Germinal center (tissue), 1 donor: ENCODE measurements at regions not wholly inside any gene's neighbourhood (a gene's known extent, or its start where the extent isn't known, plus 50 kb on each side); places are given as distances from the start of the nearest gene placed in this dataset.
"Not testable (repeated sequence)": the region's sequence is repeated elsewhere in the genome, so short reads cannot be mapped to it uniquely, and the experiment has no call there.

ENCODE experiments used
- DNase-seq: peaks from one replicate; pipeline ENCODE4 v3.0.0; 2012; ENCODE audit warnings: mixed read lengths, low spot score

DNA sequence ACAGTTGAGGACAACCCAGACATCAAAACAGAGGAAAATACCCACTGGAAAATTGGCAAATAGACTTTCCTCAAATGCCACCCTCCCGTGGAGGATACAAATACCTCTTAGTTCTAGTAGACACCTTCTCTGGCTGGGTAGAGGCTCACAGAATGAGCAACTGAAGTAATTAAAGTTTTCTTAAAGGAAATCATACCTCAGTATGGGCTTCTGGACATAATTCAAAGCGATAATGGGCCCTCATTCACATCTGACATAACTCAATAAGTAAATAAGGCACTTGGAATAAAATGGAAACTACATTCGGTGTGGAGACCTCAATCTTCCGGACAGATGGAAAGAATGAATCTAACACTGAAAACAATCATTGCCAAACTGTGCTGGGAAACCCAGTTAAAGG is 115.2 kb upstream of the PLCL2 start:
- no peak for DNase-seq

GRCh38 chr3:16770021-16770420 is 114.7 kb upstream of the PLCL2 start:
- DNase-seq: no peak

GRCh38 chr3:16770792-16771191 is 114.0 kb upstream of the PLCL2 start:
- no peak for DNase-seq

- DNase-seq: not testable (repeated sequence)
Observed at GRCh38 chr3:16773594-16773993, 111.2 kb upstream of the PLCL2 start.

DNA sequence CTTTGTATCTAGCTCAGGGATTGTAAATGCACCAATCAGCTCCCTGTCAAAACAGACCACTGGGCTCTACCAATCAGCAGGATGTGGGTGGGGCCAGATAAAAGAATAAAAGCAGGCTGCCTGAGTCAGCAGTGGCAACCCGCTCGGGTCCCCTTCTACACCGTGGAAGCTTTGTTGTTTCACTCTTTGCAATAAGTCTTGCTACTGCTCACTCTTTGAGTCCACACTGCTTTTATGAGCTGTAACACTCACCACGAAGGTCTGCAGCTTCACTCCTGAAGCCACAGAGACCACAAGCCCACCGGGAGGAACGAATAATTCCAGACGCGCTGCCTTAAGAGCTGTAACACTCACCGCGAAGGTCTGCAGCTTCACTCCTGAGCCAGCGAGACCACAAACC is 110.2 kb upstream of the PLCL2 start:
- not testable (repeated sequence) for DNase-seq

DNA sequence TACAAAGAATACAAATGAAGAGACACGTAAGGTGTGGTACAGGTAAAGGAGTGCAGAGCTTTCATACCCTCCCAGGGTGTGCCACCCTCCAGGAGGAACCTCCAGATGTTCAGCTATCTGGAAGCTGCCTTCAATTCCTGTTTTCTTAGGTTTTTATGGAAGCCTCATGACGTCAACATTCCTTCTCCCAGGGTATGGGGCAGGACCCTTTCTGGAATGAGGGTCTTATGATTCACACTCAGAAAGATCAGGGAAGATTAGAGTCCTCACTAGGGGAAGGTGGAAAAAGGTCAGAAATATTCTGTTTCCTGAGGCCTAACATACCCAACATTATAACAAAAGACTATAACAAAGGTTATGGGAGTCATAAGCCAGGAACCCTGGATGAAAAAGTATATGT is 99.8 kb upstream of the PLCL2 start:
- DNase-seq: no peak

GRCh38 chr3:16785465-16785864 is 99.3 kb upstream of the PLCL2 start:
- DNase-seq: no peak

DNA sequence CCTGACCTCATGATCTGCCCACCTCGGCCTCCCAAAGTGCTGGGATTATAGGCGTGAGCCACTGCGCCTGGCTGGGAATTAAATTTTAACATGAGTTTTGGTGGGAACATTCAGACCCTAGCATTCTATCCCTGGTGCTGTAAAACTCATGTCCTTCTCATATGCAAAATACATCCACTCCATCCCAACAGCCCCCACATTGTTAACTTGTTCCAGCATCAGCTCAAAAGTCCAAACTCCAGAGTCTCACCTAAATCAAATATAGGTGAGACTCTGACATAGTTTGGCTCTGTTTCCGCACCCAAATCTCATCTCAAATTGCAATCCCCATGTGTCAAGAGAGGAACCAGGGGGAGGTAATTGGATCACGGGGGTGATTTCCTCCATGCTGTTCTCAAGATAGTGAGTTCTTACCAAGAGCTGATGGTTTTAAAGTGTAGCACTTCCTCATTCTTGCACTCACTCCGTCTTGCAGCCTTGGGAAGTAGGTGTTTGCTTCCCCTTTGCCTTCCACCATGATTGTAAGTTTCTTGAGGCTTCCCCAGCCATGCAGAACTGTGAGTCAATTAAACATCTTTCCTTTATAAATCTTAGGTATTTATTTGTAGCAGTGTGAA is 96.2 kb upstream of the PLCL2 start:
- no peak for DNase-seq

DNA sequence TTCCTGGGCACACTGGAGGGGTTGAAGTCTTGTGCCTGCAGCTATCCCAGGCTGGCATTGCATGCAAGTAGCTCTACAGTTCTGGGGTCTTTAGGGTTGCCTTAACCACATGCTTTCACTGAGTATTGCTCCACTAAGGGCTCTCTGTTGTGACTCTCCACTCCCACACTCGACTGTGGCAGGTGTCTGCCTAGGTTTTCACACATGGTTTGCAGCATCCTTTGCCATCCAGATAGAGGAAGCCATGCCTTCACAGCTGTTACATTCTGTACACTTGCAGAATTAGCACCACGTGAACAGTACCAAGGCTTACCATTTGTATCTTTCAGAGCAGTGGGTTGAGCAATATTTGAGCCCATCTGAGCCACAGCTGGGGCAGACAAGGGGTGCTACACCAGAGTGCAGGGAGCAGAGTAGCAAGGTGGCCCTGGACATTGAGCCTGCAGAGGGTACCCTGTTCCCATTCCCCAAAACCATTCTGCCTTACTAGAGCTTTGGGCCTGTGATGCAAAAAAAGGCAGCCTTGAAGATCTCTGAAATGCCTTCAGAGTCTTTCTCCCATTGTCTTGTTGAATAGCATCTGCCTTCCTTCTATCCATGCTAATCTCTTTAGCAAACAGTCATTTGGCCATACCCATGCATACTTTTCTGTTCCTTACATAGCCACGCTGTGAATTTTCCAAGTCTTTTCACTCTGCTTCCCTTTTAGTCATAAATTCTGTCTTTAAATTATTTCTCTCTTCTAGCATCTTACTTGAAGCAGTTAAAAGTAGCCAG is 95.2 kb upstream of the PLCL2 start:
- no peak for DNase-seq

DNA sequence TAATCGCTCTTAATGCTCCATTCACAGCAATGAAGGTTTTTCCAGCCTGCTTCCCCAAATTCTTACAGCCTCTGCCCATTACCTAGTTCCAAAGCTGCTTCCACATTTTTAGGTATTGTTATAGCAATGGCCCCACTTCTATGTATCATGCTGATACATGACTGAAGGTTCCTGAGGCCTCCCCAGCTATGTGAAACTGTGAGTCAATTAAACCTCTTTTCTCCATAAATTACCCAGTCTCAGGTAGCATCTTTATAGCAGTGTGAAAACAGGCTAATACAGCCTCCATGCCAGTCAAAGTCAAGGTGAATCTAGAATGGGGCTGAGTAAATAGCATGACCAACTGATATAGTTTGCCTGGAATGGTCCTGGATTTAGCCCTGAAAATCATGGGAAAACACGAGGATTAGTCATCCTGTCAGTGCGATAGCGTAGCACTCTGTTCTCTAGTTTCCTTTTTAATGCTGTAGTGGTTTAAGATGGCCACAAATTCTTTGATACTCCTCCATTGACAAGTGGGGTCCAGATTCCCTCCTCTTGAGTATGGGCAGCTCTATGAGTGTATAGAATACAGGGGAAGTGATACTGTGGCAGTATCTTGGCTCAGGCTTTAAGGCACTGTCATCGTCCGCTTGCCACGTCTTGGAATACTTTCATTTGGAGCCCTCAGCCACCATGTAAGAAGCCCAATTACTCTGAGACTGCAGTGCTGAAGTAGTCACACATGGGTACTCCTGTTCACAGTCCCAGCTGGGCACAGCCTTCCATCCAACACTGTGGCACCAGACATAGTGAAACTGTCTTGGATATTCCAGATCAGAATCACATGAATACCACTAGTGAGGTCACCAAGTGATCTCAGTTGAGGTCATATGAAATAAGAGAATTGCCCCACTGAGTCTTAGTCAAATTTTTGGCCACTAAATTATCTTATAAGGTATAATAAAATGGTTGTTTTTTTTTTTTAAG is 94.0 kb upstream of the PLCL2 start:
- no peak for DNase-seq

DNA sequence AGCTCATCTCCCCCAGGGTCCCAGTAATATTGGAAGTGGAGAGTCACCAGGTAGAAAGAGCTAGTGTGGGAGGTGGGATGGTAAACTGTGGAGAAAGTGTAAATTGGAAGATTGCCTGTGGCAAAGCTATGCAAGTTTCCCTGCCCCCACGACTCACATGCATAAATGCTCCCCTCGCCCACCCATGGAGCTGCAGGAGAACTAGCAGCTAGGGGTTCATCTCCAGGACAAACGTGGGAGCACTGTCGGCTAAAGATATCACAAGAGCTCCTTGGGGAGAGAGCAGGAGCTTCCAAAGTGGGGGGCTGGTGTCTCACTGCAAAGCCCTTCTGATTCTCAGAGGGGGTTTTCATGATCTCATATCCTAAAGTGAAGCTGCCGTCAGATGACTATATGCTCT is 91.4 kb upstream of the PLCL2 start:
- no peak for DNase-seq

DNA sequence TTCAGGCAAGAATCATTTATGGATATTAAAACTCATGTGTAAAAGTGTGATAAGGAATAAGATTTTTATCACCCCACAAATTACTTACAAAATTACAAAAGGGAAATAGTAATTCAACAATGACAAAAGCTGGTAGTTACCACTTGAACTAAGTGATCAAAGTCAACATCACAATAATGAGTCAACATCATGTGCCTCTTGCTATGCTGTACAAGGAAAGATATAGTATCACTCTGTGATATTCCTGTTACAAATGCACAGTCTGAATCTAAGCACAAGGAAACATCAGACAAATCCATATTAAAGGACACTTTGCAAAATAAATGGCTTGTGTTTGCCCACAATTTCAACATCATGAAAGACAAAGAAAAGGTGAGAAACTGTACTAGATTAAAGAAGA is 90.5 kb upstream of the PLCL2 start:
- no peak for DNase-seq

GRCh38 chr3:16795581-16795980 is 89.2 kb upstream of the PLCL2 start:
- DNase-seq: no peak

GRCh38 chr3:16797831-16798230 is 86.9 kb upstream of the PLCL2 start:
- DNase-seq: no peak

DNA sequence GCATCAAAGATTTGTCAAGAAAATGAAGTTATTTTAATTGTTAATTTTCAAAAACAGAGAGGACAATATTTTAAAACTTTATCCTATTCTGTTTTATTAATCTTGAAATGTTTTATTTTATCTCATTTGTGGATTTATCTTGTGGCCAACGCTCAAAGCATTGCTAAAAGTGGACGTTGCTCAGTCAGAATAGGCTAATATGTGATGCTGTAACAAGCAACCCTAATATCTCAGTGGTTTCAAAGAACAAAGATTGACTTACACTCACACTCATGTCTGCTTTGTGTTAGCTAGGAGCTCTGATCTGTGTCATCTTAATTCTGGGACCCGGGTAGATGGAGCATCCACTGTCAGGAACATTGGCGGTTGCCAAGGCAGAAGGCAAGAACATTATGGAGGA is 86.0 kb upstream of the PLCL2 start:
- no peak for DNase-seq

DNA sequence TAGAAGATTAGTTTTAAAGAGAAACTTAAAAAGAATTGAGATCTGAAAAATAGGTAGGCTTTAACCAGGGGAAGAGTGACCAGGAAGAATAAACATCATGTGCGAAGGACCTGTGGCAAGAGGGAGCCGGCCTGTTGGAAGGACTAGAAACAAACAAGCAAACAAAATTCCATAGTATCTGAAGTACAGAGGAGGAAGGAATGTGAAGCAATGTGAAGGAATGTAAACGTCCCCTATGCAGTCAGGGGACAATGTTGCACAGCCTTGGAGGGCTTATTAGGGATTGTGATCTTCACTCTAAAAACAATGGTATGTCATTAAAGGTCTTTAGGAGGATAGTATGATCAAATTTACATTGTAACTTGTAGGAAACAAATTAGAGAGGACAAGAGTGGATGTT is 84.4 kb upstream of the PLCL2 start:
- no peak for DNase-seq

DNA sequence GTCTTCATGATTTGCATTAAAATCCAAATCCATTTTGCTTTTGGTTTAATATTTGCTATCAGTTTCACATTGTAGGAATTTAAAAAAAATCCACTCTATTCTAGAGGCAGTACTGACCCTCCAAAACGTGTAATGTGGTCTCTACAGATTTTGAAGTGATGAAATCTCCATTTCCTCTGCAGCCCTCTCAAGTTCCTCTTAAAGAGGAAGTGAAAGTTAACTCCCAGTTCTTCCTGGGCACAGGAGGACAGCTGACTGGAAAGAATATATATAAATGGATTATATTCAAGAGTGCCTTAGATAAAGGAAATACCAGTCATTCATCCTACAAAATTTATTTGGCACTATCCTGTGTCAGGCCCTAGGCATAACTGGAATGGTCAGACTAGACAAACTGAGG is 83.5 kb upstream of the PLCL2 start:
- DNase-seq: peak; percentile 51

DNA sequence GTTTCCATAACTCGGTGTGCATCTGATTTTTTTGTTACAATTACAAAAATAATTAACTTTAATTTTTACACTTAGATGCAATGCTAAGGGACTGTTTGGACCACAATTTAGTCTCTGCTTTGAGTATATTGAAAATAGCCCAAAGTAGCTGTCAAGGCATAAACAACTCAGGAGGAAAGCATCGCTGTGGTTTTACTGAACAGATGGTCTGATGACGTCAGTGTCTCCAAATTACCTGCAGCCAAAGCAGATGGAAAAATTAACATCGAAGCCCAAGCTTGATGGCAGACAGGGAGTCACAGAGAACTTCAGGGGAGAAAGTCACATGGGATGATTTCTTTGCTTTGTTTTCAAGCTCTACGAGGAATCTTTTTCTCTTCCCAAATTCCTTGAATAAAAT is 83.1 kb upstream of the PLCL2 start:
- DNase-seq: peak; percentile 41

DNA sequence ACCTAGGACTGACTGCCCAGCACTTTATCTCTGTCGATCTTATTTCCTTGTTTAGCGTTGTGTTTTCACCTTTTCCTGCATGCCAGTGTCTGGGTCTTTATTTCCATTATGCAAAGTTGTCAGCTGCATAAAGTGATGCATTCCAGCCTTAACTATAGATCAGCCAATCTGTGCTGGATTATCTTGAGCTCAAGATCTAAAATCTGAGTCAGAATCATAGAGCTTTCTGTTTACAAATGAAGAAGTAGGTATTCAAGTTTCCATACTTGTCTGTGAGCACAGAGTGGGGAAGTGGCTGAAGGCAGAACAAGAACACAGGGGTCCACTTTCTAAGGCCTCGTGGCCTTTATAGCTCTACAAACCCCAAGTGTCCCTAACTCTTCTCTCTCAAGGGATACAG is 82.4 kb upstream of the PLCL2 start:
- peak; percentile 23 for DNase-seq

DNA sequence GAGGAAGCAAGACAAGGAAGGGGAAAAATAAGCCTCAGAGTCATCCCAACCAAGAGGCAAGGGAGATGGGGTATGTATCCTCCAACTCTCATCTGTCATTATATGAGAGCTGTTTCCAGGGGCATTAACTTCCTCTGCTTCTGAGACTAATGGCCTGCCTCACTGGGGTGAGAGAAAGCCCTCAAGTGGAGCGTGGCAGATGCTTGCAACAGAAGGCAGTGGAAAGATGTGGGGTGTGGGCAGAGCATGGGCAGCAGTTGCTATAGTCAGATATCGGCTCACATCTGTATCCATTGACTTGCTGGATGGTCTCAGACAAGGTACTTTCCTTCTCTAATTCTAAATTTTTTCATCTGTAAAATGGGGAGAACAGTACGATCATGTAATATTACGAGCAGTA is 81.7 kb upstream of the PLCL2 start:
- DNase-seq: no peak

- no peak for DNase-seq
Observed at GRCh38 chr3:16807391-16807790, 77.4 kb upstream of the PLCL2 start.

- DNase-seq: no peak
Observed at GRCh38 chr3:16808393-16809107, 76.2 kb upstream of the PLCL2 start.
